Neuronal stem cell (in vitro differentiated cells): ENCODE measurements at regions not wholly inside any gene's neighbourhood (a gene's known extent, or its start where the extent isn't known, plus 50 kb on each side); places are given as distances from the start of the nearest gene placed in this dataset.

Source experiments
- DNase-seq: peaks from one replicate; pipeline ENCODE4 v3.0.0-alpha.2; 2013; ENCODE audit warnings: low spot score
- H2AFZ ChIP-seq: one replicate; pipeline ENCODE4 v1.6.1; 2013; ENCODE audit warnings: mild to moderate bottlenecking, low read length, inconsistent platforms
- H2AK5ac ChIP-seq: 2 replicates; pipeline ENCODE4 v1.6.1; 2013; ENCODE audit warnings: low read depth, mild to moderate bottlenecking, inconsistent platforms, low read length, moderate library complexity, mixed read lengths
- H2BK120ac ChIP-seq: 2 replicates; pipeline ENCODE4 v1.6.1; 2013; ENCODE audit warnings: low read depth, mild to moderate bottlenecking, inconsistent platforms, low read length, moderate library complexity, mixed read lengths
- H2BK12ac ChIP-seq: one replicate; pipeline ENCODE4 v1.6.1; 2013; ENCODE audit warnings: low read length, inconsistent platforms
- H2BK15ac ChIP-seq: 2 replicates; pipeline ENCODE4 v1.6.1; 2013; ENCODE audit warnings: mild to moderate bottlenecking, low read length, inconsistent platforms, mixed read lengths
- H2BK5ac ChIP-seq: one replicate; pipeline ENCODE4 v1.6.1; 2013; ENCODE audit warnings: inconsistent platforms, mild to moderate bottlenecking, low read length, moderate library complexity
- H3K14ac ChIP-seq: one replicate; pipeline ENCODE4 v1.6.1; 2013; ENCODE audit warnings: low read length, inconsistent platforms
- H3K18ac ChIP-seq: 2 replicates; pipeline ENCODE4 v1.6.1; 2013; ENCODE audit warnings: low read length, inconsistent platforms
- H3K23ac ChIP-seq: 2 replicates; pipeline ENCODE4 v1.6.1; 2013; ENCODE audit warnings: low read depth, mild to moderate bottlenecking, mixed read lengths, low read length, inconsistent platforms; ENCODE audit not compliant: poor library complexity
- H3K27ac ChIP-seq: replicated peaks from 3 replicates; pipeline ENCODE4 v1.5.1; 2013; ENCODE audit warnings: low read length, inconsistent platforms
- H3K27me3 ChIP-seq, 3 experiments: 2 replicates each; pipeline ENCODE4 v1.6.1; 2013; ENCODE audit warnings: low read length in 3 of 3, mild to moderate bottlenecking in 2 of 3, inconsistent platforms in 1 of 3, low read depth in 1 of 3, mixed read lengths in 1 of 3, moderate library complexity in 1 of 3; ENCODE audit not compliant: control insufficient read depth in 3 of 3, insufficient read depth in 3 of 3
- H3K36me3 ChIP-seq, 2 donors: replicated peaks in 1 of 2; 2 replicates each; pipeline ENCODE4 v1.6.1; 2013; ENCODE audit warnings: low read length in 2 of 2; ENCODE audit not compliant: control insufficient read depth in 2 of 2, insufficient read depth in 2 of 2
- H3K4ac ChIP-seq: 2 replicates; pipeline ENCODE4 v1.6.1; 2013; ENCODE audit warnings: inconsistent platforms, mild to moderate bottlenecking, low read length, moderate library complexity
- H3K4me1 ChIP-seq, 2 donors: 1 replicate in 1 of 2; 2 replicates in 1 of 2; pipeline ENCODE4 v1.6.1; 2013; ENCODE audit warnings: low read length in 2 of 2, low read depth in 1 of 2; ENCODE audit not compliant: control insufficient read depth in 2 of 2, insufficient read depth in 1 of 2
- H3K4me2 ChIP-seq: one replicate; pipeline ENCODE4 v1.6.1; 2013; ENCODE audit warnings: mild to moderate bottlenecking, low read length, inconsistent platforms; ENCODE audit not compliant: insufficient read depth, poor library complexity, severe bottlenecking
- H3K4me3 ChIP-seq, 2 donors: 2 replicates each; pipeline ENCODE4 v1.5.1; 2013; ENCODE audit warnings: low read length in 2 of 2, mild to moderate bottlenecking in 2 of 2, inconsistent platforms in 1 of 2, moderate library complexity in 1 of 2
- H3K79me1 ChIP-seq: one replicate; pipeline ENCODE4 v1.6.1; 2013; ENCODE audit warnings: low read depth, mild to moderate bottlenecking, inconsistent platforms, low read length, moderate library complexity
- H3K9ac ChIP-seq: one replicate; pipeline ENCODE4 v1.6.1; 2013; ENCODE audit warnings: mild to moderate bottlenecking, low read depth, low read length, inconsistent platforms; ENCODE audit not compliant: poor library complexity
- H3K9me3 ChIP-seq, 2 donors: replicated peaks in 1 of 2; 2 replicates each; pipeline versions ENCODE3 to v1.6.1; 2013; ENCODE audit warnings: low read length in 2 of 2, mild to moderate bottlenecking in 2 of 2, inconsistent platforms in 1 of 2, low read depth in 1 of 2, mixed read lengths in 1 of 2, moderate library complexity in 1 of 2; ENCODE audit not compliant: control insufficient read depth in 2 of 2, insufficient read depth in 1 of 2
- H4K8ac ChIP-seq: one replicate; pipeline ENCODE4 v1.6.1; 2013; ENCODE audit warnings: low read depth, mild to moderate bottlenecking, inconsistent platforms, low read length, moderate library complexity
- H4K91ac ChIP-seq: one replicate; pipeline ENCODE4 v1.6.1; 2013; ENCODE audit warnings: low read length, low read depth, mild to moderate bottlenecking, inconsistent platforms; ENCODE audit not compliant: poor library complexity
- WGBS, 2 donors: extraction: QIAGEN DNeasy Blood & Tissue Kit; methylation state at CpG; one replicate each; pipeline ENCODE4 v1.1.7; 2013; ENCODE audit warnings: missing lambda C conversion rate in 2 of 2, mixed read lengths in 1 of 2; ENCODE audit not compliant: insufficient read length in 2 of 2, insufficient replicate concordance in 1 of 2; ENCODE audit errors: extremely low coverage in 2 of 2; 5-methylcytosine and 5-hydroxymethylcytosine counted together

- H4K91ac ChIP-seq = no peak overlapping the region
- no peak for DNase-seq
- H3K9ac ChIP-seq = no peak overlapping the region
- H3K79me1 ChIP-seq = no peaks in the 10 kb centered on the region
- H3K9me3 ChIP-seq = no peaks in the 10 kb centered on the region
- H2AFZ ChIP-seq = no peak overlapping the region
- H3K36me3 ChIP-seq = no peaks in the 10 kb centered on the region
- no peak overlapping the region for H3K14ac ChIP-seq
- no peak overlapping the region for H4K8ac ChIP-seq
- H3K4me1 ChIP-seq = no peaks in the 10 kb centered on the region
- H3K18ac ChIP-seq = no peak overlapping the region
- H2BK15ac ChIP-seq = no peak overlapping the region
- no peak overlapping the region for H2AK5ac ChIP-seq
- no peak overlapping the region for H3K4me2 ChIP-seq
- H3K27ac ChIP-seq = no peak overlapping the region
- H3K4me3 ChIP-seq = no peak overlapping the region
- no peak overlapping the region for H2BK12ac ChIP-seq
- H3K4ac ChIP-seq = no peak overlapping the region
- H2BK5ac ChIP-seq = no peak overlapping the region
- H3K23ac ChIP-seq = no peak overlapping the region
- no peaks in the 10 kb centered on the region for H3K27me3 ChIP-seq
- H2BK120ac ChIP-seq = no peak overlapping the region
Observed at GRCh38 chr5:108623826-108624225, 123.9 kb upstream of the FER start.

- no peak overlapping the region for H3K4ac ChIP-seq
- no peak overlapping the region for H3K23ac ChIP-seq
- H4K91ac ChIP-seq = no peak overlapping the region
- no peaks in the 10 kb centered on the region for H3K27me3 ChIP-seq
- no peak overlapping the region for H3K14ac ChIP-seq
- H2AFZ ChIP-seq = no peak overlapping the region
- H2AK5ac ChIP-seq = no peak overlapping the region
- H3K36me3 ChIP-seq = no peaks in the 10 kb centered on the region
- no peak overlapping the region for H4K8ac ChIP-seq
- H3K4me1 ChIP-seq = no peaks in the 10 kb centered on the region
- H2BK12ac ChIP-seq = no peak overlapping the region
- no peaks in the 10 kb centered on the region for H3K9me3 ChIP-seq
- no peak overlapping the region for H3K27ac ChIP-seq
- H3K4me3 ChIP-seq = no peak overlapping the region
- no peak for DNase-seq
- H2BK15ac ChIP-seq = no peak overlapping the region
- H2BK5ac ChIP-seq = no peak overlapping the region
- H3K9ac ChIP-seq = no peak overlapping the region
- WGBS, 2 donors = no CpG with 5 or more reads among the region's 6 CpGs
- H3K79me1 ChIP-seq = no peaks in the 10 kb centered on the region
- no peak overlapping the region for H2BK120ac ChIP-seq
- H3K4me2 ChIP-seq = no peak overlapping the region
- no peak overlapping the region for H3K18ac ChIP-seq
Observed at GRCh38 chr5:108620516-108620915, 127.2 kb upstream of the FER start.

GRCh38 chr5:108619815-108620214, 127.9 kb upstream of the FER start:
- H3K14ac ChIP-seq = no peak overlapping the region
- no peaks in the 10 kb centered on the region for H3K27me3 ChIP-seq
- H3K79me1 ChIP-seq = no peaks in the 10 kb centered on the region
- no peak overlapping the region for H2AFZ ChIP-seq
- H3K18ac ChIP-seq = no peak overlapping the region
- no peak overlapping the region for H3K4ac ChIP-seq
- WGBS, 2 donors = no CpG with 5 or more reads among the region's 10 CpGs
- H2BK15ac ChIP-seq = no peak overlapping the region
- H3K23ac ChIP-seq = no peak overlapping the region
- H3K4me3 ChIP-seq = no peak overlapping the region
- H3K36me3 ChIP-seq = no peaks in the 10 kb centered on the region
- no peak overlapping the region for H3K9ac ChIP-seq
- H2AK5ac ChIP-seq = no peak overlapping the region
- H3K27ac ChIP-seq = no peak overlapping the region
- H2BK12ac ChIP-seq = no peak overlapping the region
- no peak for DNase-seq
- no peak overlapping the region for H4K91ac ChIP-seq
- no peak overlapping the region for H2BK120ac ChIP-seq
- H3K9me3 ChIP-seq = no peaks in the 10 kb centered on the region
- H3K4me1 ChIP-seq = no peaks in the 10 kb centered on the region
- H2BK5ac ChIP-seq = no peak overlapping the region
- no peak overlapping the region for H3K4me2 ChIP-seq
- H4K8ac ChIP-seq = no peak overlapping the region

GRCh38 chr5:108617467-108618435, 129.9 kb upstream of the FER start:
- no peak overlapping the region for H3K18ac ChIP-seq
- H2BK120ac ChIP-seq = no peak overlapping the region
- no peak overlapping the region for H4K91ac ChIP-seq
- no peak overlapping the region for H3K9ac ChIP-seq
- no peaks in the 10 kb centered on the region for H3K9me3 ChIP-seq
- H3K4ac ChIP-seq = no peak overlapping the region
- no peak overlapping the region for H3K27ac ChIP-seq
- H3K4me1 ChIP-seq = no peaks in the 10 kb centered on the region
- no peaks in the 10 kb centered on the region for H3K79me1 ChIP-seq
- H3K4me2 ChIP-seq = no peak overlapping the region
- no peak overlapping the region for H2BK5ac ChIP-seq
- H2AK5ac ChIP-seq = no peak overlapping the region
- H2BK12ac ChIP-seq = no peak overlapping the region
- H3K36me3 ChIP-seq = no peaks in the 10 kb centered on the region
- H3K27me3 ChIP-seq = no peaks in the 10 kb centered on the region
- no peak overlapping the region for H3K14ac ChIP-seq
- no CpG with 5 or more reads among the region's 8 CpGs for WGBS, 2 donors
- H3K23ac ChIP-seq = no peak overlapping the region
- H2BK15ac ChIP-seq = no peak overlapping the region
- no peak for DNase-seq
- H4K8ac ChIP-seq = no peak overlapping the region
- H3K4me3 ChIP-seq = no peak overlapping the region
- no peak overlapping the region for H2AFZ ChIP-seq
